ENCODE measurements at regions not wholly inside any gene's neighbourhood (a gene's known extent, or its start where the extent isn't known, plus 50 kb on each side); places are given as distances from the start of the nearest gene placed in this dataset.

- H3K27me3 ChIP-seq, result no peaks in the 10 kb centered on the region
- no peaks in the 10 kb centered on the region for H3K9me3 ChIP-seq (ENCODE audit: low read depth)
- no peaks in the 10 kb centered on the region for H3K36me3 ChIP-seq
- no peak for DNase-seq (ENCODE audit: low read depth in 1 of 2, low spot score in 1 of 2)
- TF ChIP-seq CTCF (IDR thresholded peaks at IDR 0.05; ENCODE audit: low read depth, low read length), result no peak
- no peak overlapping the region for H3K27ac ChIP-seq
- no peak overlapping the region for H3K4me3 ChIP-seq
- no peaks in the 10 kb centered on the region for H3K4me1 ChIP-seq (ENCODE audit: low read depth)
Observed at GRCh38 chr16:79365702-79366101, 234.8 kb downstream of the MAF start.

GRCh38 chr16:79363484-79363883 lies 237.1 kb downstream of the MAF start:
- Histone ChIP-seq H3K4me1 (ENCODE audit: low read depth) (no peaks in the 10 kb centered on the region), H3K9me3 (ENCODE audit: low read depth) (no peaks in the 10 kb centered on the region), H3K36me3 (no peaks in the 10 kb centered on the region), H3K27ac (no peak overlapping the region), H3K4me3 (no peak overlapping the region), H3K27me3 (no peaks in the 10 kb centered on the region)
- no peak for DNase-seq (ENCODE audit: low read depth in 1 of 2, low spot score in 1 of 2)
- TF ChIP-seq CTCF (IDR thresholded peaks at IDR 0.05; ENCODE audit: low read depth, low read length), result no peak

- H3K27me3 ChIP-seq, result no peaks in the 10 kb centered on the region
- H3K27ac ChIP-seq, result no peak overlapping the region
- no peaks in the 10 kb centered on the region for H3K4me1 ChIP-seq (ENCODE audit: low read depth)
- no peak overlapping the region for H3K4me3 ChIP-seq
- H3K36me3 ChIP-seq, result no peaks in the 10 kb centered on the region
- no peak for DNase-seq (ENCODE audit: low read depth in 1 of 2, low spot score in 1 of 2)
- H3K9me3 ChIP-seq (ENCODE audit: low read depth), result no peaks in the 10 kb centered on the region
- no peak for TF ChIP-seq CTCF (IDR thresholded peaks at IDR 0.05; ENCODE audit: low read depth, low read length)
Observed at GRCh38 chr16:79363035-79363434, 237.5 kb downstream of the MAF start.

- no peaks in the 10 kb centered on the region for H3K9me3 ChIP-seq (ENCODE audit: low read depth)
- no peak overlapping the region for H3K4me3 ChIP-seq
- DNase-seq (ENCODE audit: low read depth in 1 of 2, low spot score in 1 of 2), result no peak
- H3K27ac ChIP-seq, result no peak overlapping the region
- H3K4me1 ChIP-seq (ENCODE audit: low read depth), result no peaks in the 10 kb centered on the region
- H3K36me3 ChIP-seq, result no peaks in the 10 kb centered on the region
- no peaks in the 10 kb centered on the region for H3K27me3 ChIP-seq
- TF ChIP-seq CTCF (IDR thresholded peaks at IDR 0.05; ENCODE audit: low read depth, low read length), result no peak
Observed at GRCh38 chr16:79362300-79362970, 238.1 kb downstream of the MAF start.

- H3K9me3 ChIP-seq (ENCODE audit: low read depth), result no peaks in the 10 kb centered on the region
- no peaks in the 10 kb centered on the region for H3K4me1 ChIP-seq (ENCODE audit: low read depth)
Observed at GRCh38 chr16:79361132-79361751, 239.3 kb downstream of the MAF start.

More at GRCh38 chr16:79361132-79361751, 239.3 kb downstream of the MAF start:
- no peak overlapping the region for H3K4me3 ChIP-seq
- H3K27me3 ChIP-seq, result no peaks in the 10 kb centered on the region
- H3K36me3 ChIP-seq, result no peaks in the 10 kb centered on the region
- no peak overlapping the region for H3K27ac ChIP-seq
- no peak for DNase-seq (ENCODE audit: low read depth in 1 of 2, low spot score in 1 of 2)
- TF ChIP-seq CTCF (IDR thresholded peaks at IDR 0.05; ENCODE audit: low read depth, low read length), result no peak
